Sciatic nerve (tissue), 2 donors: ENCODE measurements at regions not wholly inside any gene's neighbourhood (a gene's known extent, or its start where the extent isn't known, plus 50 kb on each side); places are given as distances from the start of the nearest gene placed in this dataset.
"Not testable (repeated sequence)": the region's sequence is repeated elsewhere in the genome, so short reads cannot be mapped to it uniquely, and the experiment has no call there.

Experiments used
- ATAC-seq: fragments of 200-7000 bp; cut with Tn5 transposase; one replicate; pipeline ENCODE4 v1.9.1; 2020; ENCODE audit warnings: mild to moderate bottlenecking, moderate library complexity
- DNase-seq: peaks from one replicate; pipeline ENCODE4 v3.0.0-alpha.2; 2020; ENCODE audit warnings: low spot score
- intact Hi-C: fragments of 100-400 bp; cut with DNase I; formaldehyde crosslinking; loops from one replicate; pipeline ENCODE4 v1.14.2; 2022
- donor health status: DM: no; HTN: no; CAD: no.
- donor health status: DM: no; HTN: no; CAD: no.

- ATAC-seq (peak; percentile 84), DNase-seq (no peak)
- intact Hi-C loops: no loop called here
Observed at GRCh38 chrX:66728818-66729271, 90.0 kb upstream of the EDA2R start.

- no peak for DNase-seq
- no peak for ATAC-seq
- intact Hi-C loops: no loop called here
Observed at GRCh38 chrX:66717926-66718325, 79.0 kb upstream of the EDA2R start.

GRCh38 chrX:66698273-66699204 lies 59.7 kb upstream of the EDA2R start:
- DNase-seq (no peak), ATAC-seq (no peak)
- intact Hi-C loops: no loop called here

DNA sequence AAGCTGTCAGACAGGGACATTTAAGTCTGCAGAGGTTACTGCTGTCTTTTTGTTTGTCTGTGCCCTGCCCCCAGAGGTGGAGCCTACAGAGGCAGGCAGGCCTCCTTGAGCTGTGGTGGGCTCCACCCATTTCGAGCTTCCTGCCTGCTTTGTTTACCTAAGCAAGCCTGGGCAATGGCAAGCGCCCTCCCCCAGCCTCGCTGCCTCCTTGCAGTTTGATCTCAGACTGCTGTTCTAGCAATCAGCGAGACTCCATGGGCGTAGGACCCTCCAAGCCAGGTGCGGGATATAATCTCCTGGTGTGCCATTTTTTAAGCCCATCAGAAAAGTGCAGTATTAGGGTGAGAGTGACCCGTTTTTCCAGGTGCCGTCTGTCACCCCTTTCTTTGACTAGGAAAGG lies 53.6 kb upstream of the EDA2R start:
- ATAC-seq, intact Hi-C loops, DNase-seq: not testable (repeated sequence)
